Heart right ventricle (tissue), 16 donors: ENCODE measurements at regions not wholly inside any gene's neighbourhood (a gene's known extent, or its start where the extent isn't known, plus 50 kb on each side); places are given as distances from the start of the nearest gene placed in this dataset.

ENCODE experiments used
- ATAC-seq, 8 donors: fragments of 200-7000 bp; cut with Tn5 transposase; one replicate each; pipeline ENCODE4 v1.9.1; 2020; ENCODE audit warnings: mild to moderate bottlenecking in 8 of 8, moderate library complexity in 8 of 8, moderate number of reproducible peaks in 1 of 8
- DNase-seq, 2 donors: peaks; one replicate each; pipeline ENCODE4 v3.0.0-alpha.2; 2020
- H3K27ac ChIP-seq, 10 donors: fragments of 200-600 bp; sonication (generic) in 2 of 10; one replicate each; pipeline versions ENCODE4 v1.5.0 to v1.8.0; 2020 to 2022; ENCODE audit warnings: mild to moderate bottlenecking in 3 of 10
- H3K27me3 ChIP-seq, 7 donors: fragments of 200-600 bp; one replicate each; pipeline ENCODE4 v1.8.0; 2021 to 2022; ENCODE audit warnings: mild to moderate bottlenecking in 2 of 7
- H3K36me3 ChIP-seq, 9 donors: fragments of 200-600 bp; sonication (generic) in 1 of 9; one replicate each; pipeline versions ENCODE4 v1.5.0 to v1.8.0; 2020 to 2022; ENCODE audit warnings: mild to moderate bottlenecking in 2 of 9
- H3K4me1 ChIP-seq, 9 donors: fragments of 200-600 bp; sonication (generic) in 1 of 9; one replicate each; pipeline versions ENCODE4 v1.5.0 to v1.8.0; 2020 to 2022; ENCODE audit warnings: mild to moderate bottlenecking in 4 of 9
- H3K4me3 ChIP-seq, 10 donors: fragments of 200-600 bp; sonication (generic) in 2 of 10; one replicate each; pipeline versions ENCODE4 v1.5.0 to v1.8.0; 2020 to 2022; ENCODE audit warnings: mild to moderate bottlenecking in 7 of 10, moderate library complexity in 2 of 10
- H3K9me3 ChIP-seq, 11 donors: fragments of 200-600 bp in 10 of 11; sonication (generic) in 2 of 11; one replicate each; pipeline versions ENCODE4 v1.5.0 to v1.8.0; 2013 to 2022; ENCODE audit warnings: mild to moderate bottlenecking in 2 of 11, control low read depth in 1 of 11, moderate library complexity in 1 of 11
- WGBS, 2 donors: extraction: QIAGEN DNeasy Blood & Tissue Kit; methylation state at CpG; one replicate each; pipeline ENCODE4 v1.1.7; 2013; ENCODE audit warnings: inconsistent platforms in 1 of 2; 5-methylcytosine and 5-hydroxymethylcytosine counted together
- intact Hi-C, 10 donors: fragments of 100-400 bp; cut with DNase I; formaldehyde crosslinking; loops; one replicate each; pipeline versions ENCODE4 v1.11.1 to v1.14.2; 2022
- TF ChIP-seq, protein P1 (sequence below), 9 donors: fragments of 200-600 bp; sonication (generic) in 2 of 9; IDR thresholded peaks; one replicate each; pipeline versions ENCODE4 v1.5.0 to v1.8.0; 2021 to 2022; ENCODE audit warnings: antibody characterized with exemption in 9 of 9, mild to moderate bottlenecking in 5 of 9, moderate library complexity in 1 of 9
- donor health status: Arrhythmogenic right ventricular cardiomyopathy.
- donor health status: ischemic (EF 13 %, LVEDD 7.1; RV severe dilation, severe dysfunction).
- donor health status: healthy with polysubstance abuse.
- donor health status: DM: no; HTN: yes; CAD: no.
- donor health status: DM: no; HTN: no; CAD: no.
- donor health status: ischemic (EF 25% LVEDD 6.9; RV normal size, moderate dysfunction).
- donor health status: ischemic (EF 25% LVEDD 5.7; RV mildly dilated, moderate dysfunction).
- donor health status: healthy.
- donor health status: DM: yes; HTN: yes; CAD: no.
- donor health status: Ischemic cardiomyopathy.
- donor health status: ischemic (EF 35%, LVEDD 5.7; RV mildly dilated, moderate dysfunction).
- donor health status: nonischemic (EF 11% LVEDD 7.7; RV severe dilation, severe dysfunction).
- donor health status: DM: yes; HTN: yes; CAD: no.
- donor health status: PGD.
- donor health status: ischemic (EF 29% LVEDD 5.4; RV normal size, mild dysfunction).
- donor health status: nonischemic (EF 23%, LVEDD 6.1; RV moderate dilation, normal function).

DNA sequence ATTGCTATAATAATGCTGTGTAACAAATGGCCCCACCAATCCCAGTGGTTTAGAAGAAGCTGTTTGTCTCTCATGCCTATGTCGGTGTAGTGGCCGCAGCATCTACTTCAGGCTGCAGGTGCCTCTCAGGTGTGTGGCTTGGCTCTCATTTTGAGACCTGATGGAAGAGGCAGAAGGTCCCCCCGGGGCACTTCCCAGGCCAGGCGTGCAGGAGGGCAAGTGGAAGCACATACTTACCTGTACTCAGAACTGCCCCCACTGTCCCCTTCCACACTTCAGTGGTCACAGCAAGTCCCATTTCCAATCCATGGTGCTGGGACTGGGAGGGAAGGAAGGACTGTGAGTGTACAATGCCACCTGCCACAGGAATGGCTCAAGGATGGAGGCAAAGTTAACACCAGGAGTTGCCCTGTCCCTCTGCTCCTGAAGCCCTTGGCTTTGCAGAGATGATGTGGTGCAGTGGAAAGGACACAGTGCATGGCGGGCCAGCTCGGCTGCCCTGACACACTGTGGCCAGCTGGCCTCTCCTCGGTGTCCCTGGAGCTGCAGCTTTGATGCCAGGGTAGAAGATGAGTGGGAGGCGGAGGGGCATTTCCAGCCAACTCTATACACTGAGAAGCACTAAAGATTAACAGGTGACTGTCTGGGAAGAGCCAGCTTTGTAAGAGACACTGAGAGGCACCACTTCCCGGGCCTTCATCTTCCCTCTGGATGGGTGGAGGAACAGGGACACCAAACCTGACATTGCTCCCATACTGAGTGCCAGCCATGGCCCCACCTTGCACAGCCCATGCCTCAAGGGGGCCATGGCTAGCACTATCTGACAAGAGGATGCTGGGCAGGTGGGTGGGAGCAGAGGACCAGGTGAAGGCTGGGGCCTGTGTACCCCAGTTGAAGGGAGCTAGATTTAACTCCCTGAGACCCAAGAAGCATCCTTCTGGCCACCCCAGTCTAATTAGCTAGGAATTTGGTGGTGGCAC lies 105.9 kb downstream of the METRNL start:
- intact Hi-C loops = no loop called here
- Histone ChIP-seq H3K4me3 (no peak overlapping the region), H3K27ac (no peak overlapping the region), H3K27me3 (no peaks in the 10 kb centered on the region), H3K36me3 (no peaks in the 10 kb centered on the region), H3K9me3 (peaks cover 0 to 10% (median 8%) of the 10 kb centered on the region in 11 donors), H3K4me1 (peaks cover 0 to 30% (median 18%) of the 10 kb centered on the region in 9 donors)
- 95 to 97% methylated on average over 9 of the region's 9 CpGs for WGBS, 2 donors
- DNase-seq (no peak), ATAC-seq (no peak)
- TF ChIP-seq, protein P1, sequence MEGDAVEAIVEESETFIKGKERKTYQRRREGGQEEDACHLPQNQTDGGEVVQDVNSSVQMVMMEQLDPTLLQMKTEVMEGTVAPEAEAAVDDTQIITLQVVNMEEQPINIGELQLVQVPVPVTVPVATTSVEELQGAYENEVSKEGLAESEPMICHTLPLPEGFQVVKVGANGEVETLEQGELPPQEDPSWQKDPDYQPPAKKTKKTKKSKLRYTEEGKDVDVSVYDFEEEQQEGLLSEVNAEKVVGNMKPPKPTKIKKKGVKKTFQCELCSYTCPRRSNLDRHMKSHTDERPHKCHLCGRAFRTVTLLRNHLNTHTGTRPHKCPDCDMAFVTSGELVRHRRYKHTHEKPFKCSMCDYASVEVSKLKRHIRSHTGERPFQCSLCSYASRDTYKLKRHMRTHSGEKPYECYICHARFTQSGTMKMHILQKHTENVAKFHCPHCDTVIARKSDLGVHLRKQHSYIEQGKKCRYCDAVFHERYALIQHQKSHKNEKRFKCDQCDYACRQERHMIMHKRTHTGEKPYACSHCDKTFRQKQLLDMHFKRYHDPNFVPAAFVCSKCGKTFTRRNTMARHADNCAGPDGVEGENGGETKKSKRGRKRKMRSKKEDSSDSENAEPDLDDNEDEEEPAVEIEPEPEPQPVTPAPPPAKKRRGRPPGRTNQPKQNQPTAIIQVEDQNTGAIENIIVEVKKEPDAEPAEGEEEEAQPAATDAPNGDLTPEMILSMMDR (IDR thresholded peaks at IDR 0.05) = no peak

DNA sequence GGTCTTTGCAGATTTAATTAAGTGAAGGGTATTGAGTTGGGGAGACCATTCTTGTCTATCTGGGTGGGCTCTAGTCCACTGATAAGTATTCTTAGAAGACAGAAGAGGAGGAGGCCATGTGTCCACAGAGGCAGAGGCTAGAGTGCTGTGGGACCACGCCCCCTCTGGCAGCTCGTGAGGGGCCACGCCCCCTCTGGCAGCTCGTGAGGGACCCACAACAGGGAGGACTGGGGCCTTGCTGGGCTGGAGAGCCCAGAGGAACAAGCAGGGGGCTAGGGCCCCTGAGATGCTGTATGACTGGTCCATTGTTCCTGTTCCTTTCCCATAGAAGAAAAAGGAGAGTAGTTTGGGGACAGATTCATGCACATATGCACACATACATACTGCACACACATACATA lies 106.8 kb downstream of the METRNL start:
- ATAC-seq (no peak), DNase-seq (no peak)
- no peak overlapping the region for H3K27ac ChIP-seq
- H3K4me1 ChIP-seq = peaks cover 0 to 30% (median 18%) of the 10 kb centered on the region in 9 donors
- no peaks in the 10 kb centered on the region for H3K36me3 ChIP-seq
- intact Hi-C loops = no loop called here
- peaks cover 0 to 10% (median 8%) of the 10 kb centered on the region in 11 donors for H3K9me3 ChIP-seq
- 17 to 36% methylated on average over 4 of the region's 4 CpGs for WGBS, 2 donors
- no peaks in the 10 kb centered on the region for H3K27me3 ChIP-seq
- H3K4me3 ChIP-seq = no peak overlapping the region
- TF ChIP-seq, protein P1 (IDR thresholded peaks at IDR 0.05) = no peak

DNA sequence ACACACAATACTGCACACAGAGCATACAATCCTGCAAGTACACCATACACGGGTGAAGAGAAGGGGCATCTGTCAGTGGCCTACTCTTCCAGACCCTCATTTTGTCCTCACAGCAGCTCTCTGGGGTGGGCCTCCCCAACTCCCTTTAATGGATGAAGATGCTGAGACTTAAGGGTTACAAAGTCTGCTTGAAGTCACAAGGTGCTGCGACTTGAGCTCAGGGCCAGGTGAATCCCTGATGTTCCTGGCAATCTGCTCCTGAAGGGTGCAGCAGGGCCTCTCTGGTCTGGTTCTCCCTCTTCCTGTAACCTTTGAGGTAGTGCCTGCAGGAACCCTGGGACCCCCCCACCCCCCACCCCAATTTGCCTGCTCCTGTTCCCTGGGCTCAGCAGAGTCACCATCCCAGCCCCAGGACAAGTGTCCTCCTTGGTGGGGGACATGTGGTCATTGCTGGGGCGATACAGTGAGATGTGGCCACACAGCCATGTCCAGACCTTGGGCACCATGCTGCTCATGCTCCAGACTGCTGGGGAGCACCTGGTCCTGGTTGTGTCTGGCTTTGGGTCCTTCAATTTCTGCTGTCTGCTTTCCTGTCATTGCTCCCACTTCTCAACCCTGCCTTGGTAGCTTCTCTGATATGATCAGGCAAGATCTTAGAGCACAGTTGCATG lies 107.5 kb downstream of the METRNL start:
- H3K36me3 ChIP-seq = no peaks in the 10 kb centered on the region

DNA sequence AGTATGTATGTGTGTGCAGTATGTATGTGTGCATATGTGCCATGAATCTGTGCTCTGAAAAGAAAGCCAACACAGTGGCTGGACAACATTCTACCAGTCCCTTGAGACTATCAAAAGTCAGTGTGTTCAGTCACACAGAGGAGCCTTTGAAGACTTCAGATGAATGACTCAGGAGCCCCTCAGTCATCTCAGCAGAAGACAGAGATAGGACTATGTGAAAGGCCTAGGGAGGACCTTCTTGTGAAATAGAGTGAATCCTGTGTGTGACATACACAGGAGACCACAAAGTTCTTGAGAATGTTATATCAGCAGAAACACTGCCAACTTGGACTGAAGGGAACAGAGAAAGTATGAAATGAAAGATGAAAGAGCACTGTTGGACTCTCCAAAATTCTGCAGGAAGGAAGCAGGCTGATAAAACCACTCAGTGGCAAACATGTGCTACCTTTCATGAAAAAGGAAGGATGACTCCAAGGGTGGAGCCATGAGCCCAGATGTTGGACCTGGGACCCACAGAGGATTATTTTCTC lies 108.4 kb downstream of the METRNL start:
- H3K27ac ChIP-seq = no peak overlapping the region
- H3K36me3 ChIP-seq = no peaks in the 10 kb centered on the region
- peaks cover 0 to 28% (median 18%) of the 10 kb centered on the region in 9 donors for H3K4me1 ChIP-seq
- DNase-seq (no peak), ATAC-seq (no peak)
- H3K4me3 ChIP-seq = no peak overlapping the region
- peaks cover 0 to 10% (median 8%) of the 10 kb centered on the region in 11 donors for H3K9me3 ChIP-seq
- intact Hi-C loops = no loop called here
- no peaks in the 10 kb centered on the region for H3K27me3 ChIP-seq
- TF ChIP-seq, protein P1 (IDR thresholded peaks at IDR 0.05) = no peak

More for the DNA sequence above, 107.5 kb downstream of the METRNL start:
- intact Hi-C loops = no loop called here
- H3K4me3 ChIP-seq = no peak overlapping the region
- H3K9me3 ChIP-seq = peaks cover 0 to 10% (median 8%) of the 10 kb centered on the region in 11 donors
- H3K27ac ChIP-seq = no peak overlapping the region
- no peaks in the 10 kb centered on the region for H3K27me3 ChIP-seq
- H3K4me1 ChIP-seq = peaks cover 0 to 30% (median 18%) of the 10 kb centered on the region in 9 donors
- TF ChIP-seq, protein P1 (IDR thresholded peaks at IDR 0.05) = no peak
- DNase-seq (no peak), ATAC-seq (no peak)
- WGBS, 2 donors = 90 to 92% methylated on average over 3 of the region's 3 CpGs
